ENCODE measurements at regions not wholly inside any gene's neighbourhood (a gene's known extent, or its start where the extent isn't known, plus 50 kb on each side); places are given as distances from the start of the nearest gene placed in this dataset.

DNA sequence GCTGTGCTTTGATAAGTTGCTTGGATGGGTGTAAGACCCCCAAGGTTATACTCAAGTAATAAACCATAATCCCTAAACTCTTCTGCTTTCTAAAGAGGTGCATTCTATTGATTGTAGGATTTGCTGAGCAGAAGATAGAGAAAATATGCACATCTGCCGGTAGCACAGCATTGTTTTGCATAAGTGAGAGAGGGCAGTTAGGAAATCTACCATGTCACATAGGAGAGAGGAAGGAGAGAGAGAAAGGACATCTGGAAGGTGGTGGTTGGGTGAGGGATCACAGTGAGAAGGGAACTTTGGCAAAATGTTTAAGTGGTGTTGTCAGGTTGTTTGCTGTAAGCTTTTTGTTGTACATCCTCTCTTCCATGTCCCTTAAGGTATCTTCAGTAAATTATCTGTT is 73.6 kb upstream of the BDNF start:
- TF ChIP-seq, protein P1, sequence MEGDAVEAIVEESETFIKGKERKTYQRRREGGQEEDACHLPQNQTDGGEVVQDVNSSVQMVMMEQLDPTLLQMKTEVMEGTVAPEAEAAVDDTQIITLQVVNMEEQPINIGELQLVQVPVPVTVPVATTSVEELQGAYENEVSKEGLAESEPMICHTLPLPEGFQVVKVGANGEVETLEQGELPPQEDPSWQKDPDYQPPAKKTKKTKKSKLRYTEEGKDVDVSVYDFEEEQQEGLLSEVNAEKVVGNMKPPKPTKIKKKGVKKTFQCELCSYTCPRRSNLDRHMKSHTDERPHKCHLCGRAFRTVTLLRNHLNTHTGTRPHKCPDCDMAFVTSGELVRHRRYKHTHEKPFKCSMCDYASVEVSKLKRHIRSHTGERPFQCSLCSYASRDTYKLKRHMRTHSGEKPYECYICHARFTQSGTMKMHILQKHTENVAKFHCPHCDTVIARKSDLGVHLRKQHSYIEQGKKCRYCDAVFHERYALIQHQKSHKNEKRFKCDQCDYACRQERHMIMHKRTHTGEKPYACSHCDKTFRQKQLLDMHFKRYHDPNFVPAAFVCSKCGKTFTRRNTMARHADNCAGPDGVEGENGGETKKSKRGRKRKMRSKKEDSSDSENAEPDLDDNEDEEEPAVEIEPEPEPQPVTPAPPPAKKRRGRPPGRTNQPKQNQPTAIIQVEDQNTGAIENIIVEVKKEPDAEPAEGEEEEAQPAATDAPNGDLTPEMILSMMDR (IDR thresholded peaks at IDR 0.05 in 2 of 3, conservative IDR thresholded peaks at IDR 0.05 in 1 of 3; ENCODE audit: borderline replicate concordance in 1 of 3, insufficient read depth in 1 of 3, low read depth in 2 of 3, low read length in 2 of 3) = no peak
- no peak for TF ChIP-seq EZH2phosphoT487 (IDR thresholded peaks at IDR 0.05; ENCODE audit: borderline replicate concordance)
